ENCODE measurements at regions not wholly inside any gene's neighbourhood (a gene's known extent, or its start where the extent isn't known, plus 50 kb on each side); places are given as distances from the start of the nearest gene placed in this dataset.

DNA sequence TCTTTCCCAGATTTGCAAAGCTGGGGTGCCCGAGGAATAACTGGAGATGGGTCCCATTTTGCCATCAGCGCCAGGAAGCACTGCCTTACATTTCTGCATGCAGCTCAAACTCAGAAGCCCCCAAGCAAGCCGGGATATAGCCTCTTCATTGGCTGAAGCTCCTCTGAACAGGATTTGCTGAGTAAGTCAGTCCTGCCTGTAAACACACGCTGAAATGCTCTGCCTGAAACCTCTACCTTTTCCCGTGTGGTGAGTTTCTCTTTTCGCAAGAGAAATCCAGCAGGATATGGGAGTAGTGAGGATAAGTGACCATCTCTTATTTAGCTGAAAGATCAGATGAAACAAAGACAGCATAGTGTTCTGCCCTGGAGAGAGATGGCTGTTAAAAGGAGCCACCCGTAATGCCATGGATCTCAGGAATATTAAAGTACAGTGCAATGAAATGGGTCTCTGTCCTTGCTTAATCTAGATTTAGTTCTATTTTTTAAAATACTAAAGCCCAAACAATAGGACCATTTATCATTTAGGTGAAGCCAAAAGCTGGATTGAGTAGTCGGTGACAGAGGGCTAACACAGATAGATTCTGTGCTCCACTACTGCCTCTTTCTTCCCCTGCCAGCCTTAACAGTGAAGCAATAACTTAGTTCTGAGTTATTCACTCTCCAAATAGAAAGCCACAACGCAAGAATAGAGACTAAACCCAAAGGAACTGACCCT lies 177.5 kb upstream of the PPP2R2B start:
- no peak overlapping the region for H3K4me3 ChIP-seq
- no peaks in the 10 kb centered on the region for H3K27me3 ChIP-seq
- H3K36me3 ChIP-seq = no peaks in the 10 kb centered on the region
- H3K9me3 ChIP-seq = no peaks in the 10 kb centered on the region
- DNase-seq = no peak
- TF ChIP-seq, protein P1, sequence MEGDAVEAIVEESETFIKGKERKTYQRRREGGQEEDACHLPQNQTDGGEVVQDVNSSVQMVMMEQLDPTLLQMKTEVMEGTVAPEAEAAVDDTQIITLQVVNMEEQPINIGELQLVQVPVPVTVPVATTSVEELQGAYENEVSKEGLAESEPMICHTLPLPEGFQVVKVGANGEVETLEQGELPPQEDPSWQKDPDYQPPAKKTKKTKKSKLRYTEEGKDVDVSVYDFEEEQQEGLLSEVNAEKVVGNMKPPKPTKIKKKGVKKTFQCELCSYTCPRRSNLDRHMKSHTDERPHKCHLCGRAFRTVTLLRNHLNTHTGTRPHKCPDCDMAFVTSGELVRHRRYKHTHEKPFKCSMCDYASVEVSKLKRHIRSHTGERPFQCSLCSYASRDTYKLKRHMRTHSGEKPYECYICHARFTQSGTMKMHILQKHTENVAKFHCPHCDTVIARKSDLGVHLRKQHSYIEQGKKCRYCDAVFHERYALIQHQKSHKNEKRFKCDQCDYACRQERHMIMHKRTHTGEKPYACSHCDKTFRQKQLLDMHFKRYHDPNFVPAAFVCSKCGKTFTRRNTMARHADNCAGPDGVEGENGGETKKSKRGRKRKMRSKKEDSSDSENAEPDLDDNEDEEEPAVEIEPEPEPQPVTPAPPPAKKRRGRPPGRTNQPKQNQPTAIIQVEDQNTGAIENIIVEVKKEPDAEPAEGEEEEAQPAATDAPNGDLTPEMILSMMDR (IDR thresholded peaks at IDR 0.05) = no peak
- no peak for ATAC-seq
- intact Hi-C loops (cut with DNase I) = no loop called here
- H3K4me1 ChIP-seq = no peaks in the 10 kb centered on the region
- H3K27ac ChIP-seq = no peak overlapping the region

DNA sequence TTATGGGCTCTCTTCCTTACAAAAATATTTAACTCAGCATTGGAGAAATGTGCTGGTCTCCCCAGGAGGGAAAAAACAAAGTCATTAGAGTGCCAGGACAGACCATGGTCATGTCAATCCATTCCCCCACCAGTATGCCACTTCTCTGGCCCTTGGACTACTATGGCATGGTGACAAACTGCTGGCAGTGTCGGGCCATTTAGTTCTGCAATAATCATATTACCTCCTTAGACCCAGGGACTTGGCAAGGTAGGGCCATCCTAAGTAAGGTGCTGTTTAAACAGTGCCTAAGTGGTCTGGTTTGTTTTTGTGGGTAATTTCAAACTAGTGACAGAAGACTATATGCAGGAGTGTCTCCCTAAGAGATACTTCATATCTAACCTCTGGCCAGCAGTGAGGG lies 177.8 kb upstream of the STK32A start:
- no peak for ATAC-seq
- Histone ChIP-seq H3K27ac (no peak overlapping the region), H3K27me3 (no peaks in the 10 kb centered on the region), H3K4me3 (no peak overlapping the region), H3K9me3 (no peaks in the 10 kb centered on the region), H3K4me1 (no peaks in the 10 kb centered on the region), H3K36me3 (no peaks in the 10 kb centered on the region)
- TF ChIP-seq, protein P1 (IDR thresholded peaks at IDR 0.05) = no peak
- intact Hi-C loops (cut with DNase I) = no loop called here
- DNase-seq = no peak

DNA sequence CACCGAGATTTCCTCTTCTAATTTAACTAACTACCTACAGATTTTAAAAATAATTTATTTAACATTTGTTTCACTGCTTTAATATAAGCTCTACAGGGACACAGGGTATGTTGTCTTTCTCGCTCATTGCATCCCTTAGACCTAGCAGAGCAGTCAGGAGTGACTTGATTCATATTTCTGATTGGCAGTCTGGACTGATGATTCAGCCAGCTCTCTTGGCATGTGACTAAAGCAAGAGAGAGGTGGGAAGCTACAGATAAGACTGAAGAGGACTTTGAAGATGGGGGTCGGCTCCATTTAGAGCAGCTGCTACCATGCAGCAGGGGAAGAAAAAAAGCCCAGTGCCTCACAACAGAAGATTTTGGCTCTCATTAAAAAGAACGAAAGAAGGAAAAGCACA lies 173.4 kb upstream of the STK32A start:
- TF ChIP-seq, protein P1 (IDR thresholded peaks at IDR 0.05) = no peak
- no peak overlapping the region for H3K4me3 ChIP-seq
- no peaks in the 10 kb centered on the region for H3K27me3 ChIP-seq
- ATAC-seq (no peak), DNase-seq (no peak)
- H3K27ac ChIP-seq = no peak overlapping the region
- no peaks in the 10 kb centered on the region for H3K4me1 ChIP-seq
- no peaks in the 10 kb centered on the region for H3K9me3 ChIP-seq
- intact Hi-C loops (cut with DNase I) = no loop called here
- H3K36me3 ChIP-seq = no peaks in the 10 kb centered on the region

DNA sequence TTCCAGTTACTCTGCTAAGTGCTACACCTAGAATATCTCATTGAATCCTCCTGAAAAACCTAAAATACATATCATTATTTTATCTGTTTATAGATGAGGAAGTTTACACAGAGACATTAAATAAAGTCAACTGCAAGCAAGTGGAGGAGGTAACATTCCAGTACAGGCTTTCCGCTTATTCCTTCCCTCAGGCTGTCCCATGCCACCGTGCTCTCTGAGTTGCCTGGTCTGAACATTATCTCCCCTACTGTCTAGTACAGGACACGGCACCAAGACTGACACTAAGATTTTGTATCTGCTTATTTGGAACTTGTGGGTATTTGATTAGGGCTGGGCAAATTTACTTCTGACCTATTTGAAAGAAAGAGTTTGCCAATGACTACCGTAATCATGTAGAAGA lies 172.4 kb upstream of the STK32A start:
- no peak overlapping the region for H3K4me3 ChIP-seq
- no peaks in the 10 kb centered on the region for H3K36me3 ChIP-seq
- intact Hi-C loops (cut with DNase I) = no loop called here
- ATAC-seq (no peak), DNase-seq (no peak)
- H3K9me3 ChIP-seq = no peaks in the 10 kb centered on the region
- no peaks in the 10 kb centered on the region for H3K27me3 ChIP-seq
- no peak overlapping the region for H3K27ac ChIP-seq
- H3K4me1 ChIP-seq = no peaks in the 10 kb centered on the region
- TF ChIP-seq, protein P1 (IDR thresholded peaks at IDR 0.05) = no peak

DNA sequence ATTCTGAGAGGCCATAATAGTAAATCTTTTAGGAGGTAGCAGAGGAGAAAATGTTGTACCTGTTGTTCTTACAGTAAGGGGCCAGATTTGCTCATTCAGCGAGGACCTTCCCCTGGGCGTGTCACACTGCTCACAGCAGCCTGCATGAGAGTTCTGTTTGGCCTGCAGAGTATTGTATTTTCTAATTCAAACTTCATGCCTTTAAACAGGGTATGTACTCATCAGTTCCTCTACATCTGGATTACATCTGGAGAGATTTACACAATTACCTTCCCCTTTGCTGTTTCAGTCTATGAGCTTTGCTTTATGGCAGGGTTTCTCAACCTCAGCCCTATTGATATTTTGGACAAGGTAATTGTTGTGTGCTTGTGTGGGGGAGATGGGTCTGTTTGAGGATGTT lies 170.9 kb upstream of the STK32A start:
- intact Hi-C loops (cut with DNase I) = no loop called here
- TF ChIP-seq, protein P1 (IDR thresholded peaks at IDR 0.05) = no peak
- Histone ChIP-seq H3K36me3 (no peaks in the 10 kb centered on the region), H3K4me1 (no peaks in the 10 kb centered on the region), H3K4me3 (no peak overlapping the region), H3K9me3 (no peaks in the 10 kb centered on the region), H3K27me3 (no peaks in the 10 kb centered on the region), H3K27ac (no peak overlapping the region)
- ATAC-seq = no peak
- DNase-seq = no peak

DNA sequence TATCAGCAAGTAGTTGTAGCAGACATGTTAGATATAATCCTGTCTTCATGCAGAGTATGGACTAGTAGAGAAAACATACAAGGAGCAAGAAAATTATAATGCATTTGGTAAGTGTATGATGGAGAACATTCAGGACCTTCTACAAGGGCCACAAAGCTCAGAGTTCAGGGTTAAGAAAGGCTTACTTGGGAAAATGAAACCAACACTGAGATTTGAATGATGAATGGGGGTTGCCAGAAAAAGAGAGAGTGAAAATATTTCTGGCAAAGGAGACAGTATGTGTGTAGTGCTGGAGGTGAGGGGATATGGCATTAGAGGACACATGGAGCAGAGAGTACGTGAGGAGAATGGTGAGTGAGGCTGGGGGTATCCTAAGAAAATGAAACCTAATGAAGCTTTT lies 169.8 kb upstream of the STK32A start:
- DNase-seq (no peak), ATAC-seq (no peak)
- intact Hi-C loops (cut with DNase I) = no loop called here
- TF ChIP-seq, protein P1 (IDR thresholded peaks at IDR 0.05) = no peak
- H3K9me3 ChIP-seq = no peaks in the 10 kb centered on the region
- H3K4me1 ChIP-seq = no peaks in the 10 kb centered on the region
- no peaks in the 10 kb centered on the region for H3K27me3 ChIP-seq
- H3K36me3 ChIP-seq = no peaks in the 10 kb centered on the region
- H3K27ac ChIP-seq = no peak overlapping the region
- no peak overlapping the region for H3K4me3 ChIP-seq

Measured in upper lobe of right lung (tissue), 1 donor.